Suprapubic skin (tissue), 4 donors: ENCODE measurements at regions not wholly inside any gene's neighbourhood (a gene's known extent, or its start where the extent isn't known, plus 50 kb on each side); places are given as distances from the start of the nearest gene placed in this dataset.

ENCODE experiments used
- EP300 ChIP-seq: sonication (generic); formaldehyde crosslinking; IDR thresholded peaks from one replicate; pipeline ENCODE4 v1.6.1; 2017; ENCODE audit warnings: antibody characterized with exemption
- POLR2A ChIP-seq, 2 donors: fragments of 450-650 bp; IDR thresholded peaks; one replicate each; pipeline ENCODE4 v1.6.1; 2017; ENCODE audit warnings: antibody characterized with exemption in 2 of 2, mild to moderate bottlenecking in 2 of 2, moderate library complexity in 2 of 2
- POLR2AphosphoS5 ChIP-seq, 3 donors: sonication (generic); formaldehyde crosslinking; IDR thresholded peaks; one replicate each; pipeline ENCODE4 v1.6.1; 2017; ENCODE audit warnings: antibody characterized with exemption in 3 of 3
- TF ChIP-seq, protein P1 (sequence below), 2 donors: fragments of 200-600 bp in 1 of 2; fragments of 450-650 bp in 1 of 2; sonication (generic) in 1 of 2; IDR thresholded peaks; one replicate each; pipeline ENCODE4 v1.5.1; 2016 to 2019; ENCODE audit warnings: antibody characterized with exemption in 2 of 2, mild to moderate bottlenecking in 1 of 2, moderate library complexity in 1 of 2

DNA sequence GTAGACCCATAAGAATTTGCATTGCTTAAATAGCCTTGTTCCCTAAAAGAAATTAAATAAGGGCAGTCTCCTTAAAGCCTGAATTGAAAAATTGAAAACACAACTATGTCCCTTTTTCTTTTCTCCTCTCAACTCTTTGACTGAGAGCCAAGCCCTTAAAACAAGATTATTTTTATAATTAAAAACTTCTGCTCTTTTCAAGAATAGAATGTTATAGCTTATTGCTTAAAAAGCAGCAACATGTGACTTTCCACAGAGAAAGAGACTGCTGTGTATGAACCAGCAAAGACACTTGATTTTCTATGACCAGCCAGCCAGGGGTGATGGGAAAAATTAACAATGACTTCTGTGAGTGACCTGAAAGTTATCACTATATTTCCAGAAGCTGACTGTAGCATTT lies 295.2 kb upstream of the CELF2 start:
- TF ChIP-seq POLR2AphosphoS5 (IDR thresholded peaks at IDR 0.05) (no peak), POLR2A (IDR thresholded peaks at IDR 0.05) (no peak), EP300 (no peak)
- TF ChIP-seq, protein P1, sequence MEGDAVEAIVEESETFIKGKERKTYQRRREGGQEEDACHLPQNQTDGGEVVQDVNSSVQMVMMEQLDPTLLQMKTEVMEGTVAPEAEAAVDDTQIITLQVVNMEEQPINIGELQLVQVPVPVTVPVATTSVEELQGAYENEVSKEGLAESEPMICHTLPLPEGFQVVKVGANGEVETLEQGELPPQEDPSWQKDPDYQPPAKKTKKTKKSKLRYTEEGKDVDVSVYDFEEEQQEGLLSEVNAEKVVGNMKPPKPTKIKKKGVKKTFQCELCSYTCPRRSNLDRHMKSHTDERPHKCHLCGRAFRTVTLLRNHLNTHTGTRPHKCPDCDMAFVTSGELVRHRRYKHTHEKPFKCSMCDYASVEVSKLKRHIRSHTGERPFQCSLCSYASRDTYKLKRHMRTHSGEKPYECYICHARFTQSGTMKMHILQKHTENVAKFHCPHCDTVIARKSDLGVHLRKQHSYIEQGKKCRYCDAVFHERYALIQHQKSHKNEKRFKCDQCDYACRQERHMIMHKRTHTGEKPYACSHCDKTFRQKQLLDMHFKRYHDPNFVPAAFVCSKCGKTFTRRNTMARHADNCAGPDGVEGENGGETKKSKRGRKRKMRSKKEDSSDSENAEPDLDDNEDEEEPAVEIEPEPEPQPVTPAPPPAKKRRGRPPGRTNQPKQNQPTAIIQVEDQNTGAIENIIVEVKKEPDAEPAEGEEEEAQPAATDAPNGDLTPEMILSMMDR (IDR thresholded peaks at IDR 0.05): no peak
